Endothelial cell of umbilical vein (primary cell): ENCODE measurements at regions not wholly inside any gene's neighbourhood (a gene's known extent, or its start where the extent isn't known, plus 50 kb on each side); places are given as distances from the start of the nearest gene placed in this dataset.

Source experiments
- FOS ChIP-seq: IDR thresholded peaks from 2 replicates; pipeline ENCODE4 v1.6.1; 2011; ENCODE audit warnings: mild to moderate bottlenecking, low read length, moderate library complexity, borderline replicate concordance; ENCODE audit not compliant: insufficient read depth
- JUN ChIP-seq: IDR thresholded peaks from 2 replicates; pipeline ENCODE4 v1.6.1; 2011; ENCODE audit warnings: borderline replicate concordance, low read depth; ENCODE audit not compliant: insufficient read length, insufficient read depth
- POLR2A ChIP-seq: IDR thresholded peaks from 2 replicates; pipeline ENCODE4 v1.6.1; 2012; ENCODE audit warnings: low read depth, mild to moderate bottlenecking, control low read depth, low read length
- POLR2AphosphoS5 ChIP-seq: IDR thresholded peaks from 2 replicates; pipeline ENCODE4 v1.6.1; 2012; ENCODE audit warnings: low read depth, mild to moderate bottlenecking, control low read depth, low read length, moderate library complexity; ENCODE audit not compliant: insufficient read depth
- TF ChIP-seq, protein P1 (sequence below), 2 donors: IDR thresholded peaks; 1 replicate in 1 of 2; 2 replicates in 1 of 2; pipeline ENCODE4 v1.5.1; 2011; ENCODE audit warnings: low read length in 2 of 2, mild to moderate bottlenecking in 2 of 2, moderate library complexity in 2 of 2, control low read depth in 1 of 2, inconsistent platforms in 1 of 2, low read depth in 1 of 2; ENCODE audit not compliant: insufficient read depth in 1 of 2; ENCODE audit errors: extremely low read depth in 1 of 2

DNA sequence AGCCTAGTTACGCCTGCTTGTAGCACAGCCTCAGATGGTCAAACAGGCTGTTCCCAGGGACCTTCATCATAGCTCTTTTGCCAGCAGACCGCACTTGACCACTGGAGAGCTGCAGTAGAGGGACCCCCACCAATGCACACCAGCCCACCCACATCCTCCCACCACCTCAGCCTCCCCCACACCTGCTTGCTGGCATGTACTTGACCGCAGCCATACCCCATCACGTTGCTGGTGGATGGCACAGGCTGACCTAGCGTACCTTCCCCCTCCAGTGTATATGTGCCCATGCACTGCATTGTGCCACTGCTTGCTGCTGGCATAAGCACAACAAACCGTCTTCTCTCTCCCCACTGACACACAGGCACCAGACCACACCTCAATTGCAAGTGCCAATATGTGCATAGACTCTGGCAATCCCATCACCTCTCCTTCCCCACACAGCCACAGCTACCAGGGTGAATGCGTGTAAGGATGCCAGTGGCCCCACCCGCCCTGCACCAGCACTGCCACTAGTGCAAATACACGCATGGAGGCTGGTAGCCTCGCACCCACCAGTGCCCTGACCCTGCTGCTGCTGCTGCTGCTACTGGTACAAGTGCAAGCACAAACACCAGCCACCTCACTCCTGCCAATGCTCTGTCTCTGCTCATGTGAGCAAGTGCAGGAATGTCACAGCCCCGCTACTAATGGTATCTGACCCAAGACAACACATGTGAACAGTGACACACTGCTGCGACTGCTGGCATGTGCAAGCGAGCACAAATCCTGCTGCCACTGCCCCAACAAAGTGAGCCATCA, 1377.6 kb downstream of the CDH11 start:
- TF ChIP-seq, protein P1, sequence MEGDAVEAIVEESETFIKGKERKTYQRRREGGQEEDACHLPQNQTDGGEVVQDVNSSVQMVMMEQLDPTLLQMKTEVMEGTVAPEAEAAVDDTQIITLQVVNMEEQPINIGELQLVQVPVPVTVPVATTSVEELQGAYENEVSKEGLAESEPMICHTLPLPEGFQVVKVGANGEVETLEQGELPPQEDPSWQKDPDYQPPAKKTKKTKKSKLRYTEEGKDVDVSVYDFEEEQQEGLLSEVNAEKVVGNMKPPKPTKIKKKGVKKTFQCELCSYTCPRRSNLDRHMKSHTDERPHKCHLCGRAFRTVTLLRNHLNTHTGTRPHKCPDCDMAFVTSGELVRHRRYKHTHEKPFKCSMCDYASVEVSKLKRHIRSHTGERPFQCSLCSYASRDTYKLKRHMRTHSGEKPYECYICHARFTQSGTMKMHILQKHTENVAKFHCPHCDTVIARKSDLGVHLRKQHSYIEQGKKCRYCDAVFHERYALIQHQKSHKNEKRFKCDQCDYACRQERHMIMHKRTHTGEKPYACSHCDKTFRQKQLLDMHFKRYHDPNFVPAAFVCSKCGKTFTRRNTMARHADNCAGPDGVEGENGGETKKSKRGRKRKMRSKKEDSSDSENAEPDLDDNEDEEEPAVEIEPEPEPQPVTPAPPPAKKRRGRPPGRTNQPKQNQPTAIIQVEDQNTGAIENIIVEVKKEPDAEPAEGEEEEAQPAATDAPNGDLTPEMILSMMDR (IDR thresholded peaks at IDR 0.05; ENCODE audit: extremely low read depth in 1 of 2, insufficient read depth in 1 of 2, low read depth in 1 of 2, low read length in 2 of 2), result no peak
- TF ChIP-seq POLR2A, result no peak
- no peak for TF ChIP-seq POLR2AphosphoS5
- TF ChIP-seq FOS, result no peak
- no peak for TF ChIP-seq JUN
